ENCODE measurements at regions not wholly inside any gene's neighbourhood (a gene's known extent, or its start where the extent isn't known, plus 50 kb on each side); places are given as distances from the start of the nearest gene placed in this dataset.

DNA sequence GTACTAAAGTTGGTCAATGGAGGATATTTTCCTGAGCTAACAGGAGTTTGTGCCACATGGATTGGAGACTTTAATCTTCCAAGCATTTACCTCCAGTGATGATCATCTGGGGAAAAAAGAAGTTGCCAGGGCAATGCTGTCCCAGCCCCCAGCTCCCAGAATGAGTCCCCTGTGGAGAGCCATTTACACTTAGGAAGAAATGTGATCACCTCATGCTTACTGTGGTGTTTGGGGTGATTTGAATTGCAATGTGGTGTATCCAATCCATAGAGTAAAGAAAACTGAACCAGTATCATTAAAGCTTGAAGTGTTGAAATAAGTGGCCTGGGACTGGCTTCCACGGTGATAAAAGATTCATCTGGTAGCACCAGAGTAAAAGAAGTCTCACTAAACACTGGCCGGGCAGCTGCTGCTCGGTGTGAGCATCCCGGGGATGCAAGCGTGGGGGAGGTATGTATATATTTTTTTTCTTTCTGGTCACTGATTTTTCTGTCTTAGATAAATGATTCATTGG, 117.2 kb upstream of the NTM start:
- TF ChIP-seq CTCF (conservative IDR thresholded peaks at IDR 0.05; ENCODE audit: low read depth, low read length): no peak
- H3K4me3 ChIP-seq (ENCODE audit: low read length): no peak overlapping the region
- no peak for DNase-seq (ENCODE audit: low read depth)

DNA sequence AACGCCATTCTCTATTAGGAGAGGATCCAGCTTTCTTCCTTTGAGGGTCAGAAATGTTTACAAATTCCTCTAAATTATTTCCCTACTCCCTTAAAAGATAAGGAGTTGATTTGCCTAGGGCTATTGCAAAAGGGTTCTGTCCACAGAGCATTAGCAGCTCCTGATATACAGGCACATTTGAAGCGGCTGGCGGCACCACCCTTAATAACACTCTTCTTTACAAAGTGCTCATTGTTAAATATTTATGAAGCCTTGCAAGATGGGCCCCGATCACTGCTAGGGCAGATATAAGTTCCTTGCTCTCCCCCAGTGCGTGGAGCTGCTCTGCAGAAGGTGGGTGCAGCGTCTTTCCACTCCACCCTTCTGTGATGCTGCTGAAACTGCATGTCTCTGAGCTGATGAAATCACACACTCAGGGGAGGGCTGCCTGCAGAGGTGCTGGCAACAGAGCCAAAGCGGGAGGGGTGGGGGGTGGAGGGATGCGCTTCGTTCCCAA, 116.7 kb upstream of the NTM start:
- DNase-seq (ENCODE audit: low read depth): no peak
- no peak for TF ChIP-seq CTCF (conservative IDR thresholded peaks at IDR 0.05; ENCODE audit: low read depth, low read length)
- no peak overlapping the region for H3K4me3 ChIP-seq (ENCODE audit: low read length)

DNA sequence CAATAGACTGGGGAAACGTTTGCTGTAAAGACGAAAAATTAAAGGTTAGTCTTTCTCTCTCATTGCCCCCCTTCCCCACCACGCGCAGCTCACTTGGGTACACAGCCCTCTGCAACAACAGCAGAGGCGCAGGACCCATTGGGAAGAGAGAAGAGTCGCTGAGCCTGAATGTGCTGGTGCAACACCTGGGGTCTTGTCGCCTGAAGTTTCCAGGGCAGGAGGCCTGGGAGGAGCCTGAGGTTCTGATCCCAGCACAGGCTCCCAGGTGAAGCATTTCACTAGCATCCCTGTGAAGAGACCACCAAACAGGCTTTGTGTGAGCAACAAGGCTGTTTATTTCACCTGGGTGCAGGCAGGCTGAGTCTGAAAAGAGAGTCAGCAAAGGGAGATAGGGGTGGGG, 116.2 kb upstream of the NTM start:
- no peak for TF ChIP-seq CTCF (conservative IDR thresholded peaks at IDR 0.05; ENCODE audit: low read depth, low read length)

DNA sequence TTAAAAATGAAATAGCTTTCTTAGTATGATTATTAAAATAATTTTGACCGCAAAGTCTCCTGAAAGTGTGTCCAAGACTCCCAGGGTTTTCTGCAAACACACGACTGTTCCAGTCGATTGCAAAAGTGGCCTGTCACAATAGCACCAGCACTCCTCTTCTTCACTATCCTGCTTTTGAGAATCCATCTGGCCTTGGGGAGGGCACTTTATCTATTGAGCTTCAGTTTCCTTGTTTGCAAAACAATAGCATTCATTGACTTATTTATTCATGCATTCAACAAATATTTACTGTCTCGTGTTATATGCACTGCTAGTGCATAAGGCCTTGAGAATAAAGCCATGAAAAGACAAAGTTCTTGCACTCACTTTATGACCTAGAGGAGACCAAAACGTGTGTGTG, 96.2 kb upstream of the NTM start:
- no peak for DNase-seq (ENCODE audit: low read depth)
- TF ChIP-seq CTCF (conservative IDR thresholded peaks at IDR 0.05; ENCODE audit: low read depth, low read length): no peak
- no peak overlapping the region for H3K4me3 ChIP-seq (ENCODE audit: low read length)

More for the DNA sequence above, 116.2 kb upstream of the NTM start:
- DNase-seq (ENCODE audit: low read depth): no peak
- H3K4me3 ChIP-seq (ENCODE audit: low read length): no peak overlapping the region

DNA sequence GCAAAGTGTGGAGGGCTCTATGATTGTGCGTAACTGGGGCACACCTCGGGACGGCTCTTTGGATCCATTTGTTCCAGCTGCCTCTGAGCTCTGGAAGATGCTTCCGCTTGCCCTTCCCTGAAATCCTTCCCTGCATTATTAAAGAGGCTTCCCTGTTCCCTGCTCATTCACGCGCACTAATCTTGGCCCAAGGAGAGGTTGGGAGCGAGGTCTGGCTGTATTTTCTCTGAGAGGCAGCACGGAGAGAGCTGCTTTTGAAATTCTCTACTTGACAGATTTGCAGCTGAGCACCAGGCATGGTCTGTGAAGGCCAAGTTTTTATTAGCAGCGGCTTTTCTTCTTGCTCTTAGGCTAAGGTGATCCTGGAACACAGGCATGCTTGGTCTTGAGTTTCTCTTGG, 94.8 kb upstream of the NTM start:
- H3K4me3 ChIP-seq (ENCODE audit: low read length): no peak overlapping the region
- TF ChIP-seq CTCF (conservative IDR thresholded peaks at IDR 0.05; ENCODE audit: low read depth, low read length): no peak

GRCh38 chr11:131278472-131278871, 91.9 kb upstream of the NTM start:
- no peak for TF ChIP-seq CTCF (conservative IDR thresholded peaks at IDR 0.05; ENCODE audit: low read depth, low read length)

More for the DNA sequence above, 94.8 kb upstream of the NTM start:
- DNase-seq (ENCODE audit: low read depth): peak; percentile 1

GRCh38 chr11:131279654-131280384, 90.6 kb upstream of the NTM start:
- no peak for TF ChIP-seq CTCF (conservative IDR thresholded peaks at IDR 0.05; ENCODE audit: low read depth, low read length)

More at GRCh38 chr11:131278472-131278871, 91.9 kb upstream of the NTM start:
- no peak overlapping the region for H3K4me3 ChIP-seq (ENCODE audit: low read length)
- no peak for DNase-seq (ENCODE audit: low read depth)

More at GRCh38 chr11:131279654-131280384, 90.6 kb upstream of the NTM start:
- no peak overlapping the region for H3K4me3 ChIP-seq (ENCODE audit: low read length)
- no peak for DNase-seq (ENCODE audit: low read depth)

All from retinal pigment epithelial cell (primary cell).